ENCODE measurements at regions not wholly inside any gene's neighbourhood (a gene's known extent, or its start where the extent isn't known, plus 50 kb on each side); places are given as distances from the start of the nearest gene placed in this dataset.

- no peak for DNase-seq
Observed at GRCh38 chr2:43030551-43031307, 195.7 kb downstream of the ZFP36L2 start.

- no peak for DNase-seq
Observed at GRCh38 chr2:43029186-43029585, 197.2 kb downstream of the ZFP36L2 start.

GRCh38 chr2:43028188-43028587, 198.2 kb downstream of the ZFP36L2 start:
- no peak for DNase-seq

GRCh38 chr2:43027097-43027873, 199.1 kb downstream of the ZFP36L2 start:
- no peak for DNase-seq

- no peak for DNase-seq
Observed at GRCh38 chr2:43026426-43027096, 199.8 kb downstream of the ZFP36L2 start.

- DNase-seq: no peak
Observed at GRCh38 chr2:43025709-43026295, 200.6 kb downstream of the ZFP36L2 start.

GRCh38 chr2:43024515-43025011, 201.8 kb downstream of the ZFP36L2 start:
- DNase-seq: peak; percentile 35

GRCh38 chr2:43023791-43024514, 202.5 kb downstream of the ZFP36L2 start:
- no peak for DNase-seq

GRCh38 chr2:43022896-43023295, 203.5 kb downstream of the ZFP36L2 start:
- DNase-seq: no peak

GRCh38 chr2:43021791-43022509, 204.5 kb downstream of the ZFP36L2 start:
- no peak for DNase-seq

- no peak for DNase-seq
Observed at GRCh38 chr2:43020990-43021669, 205.3 kb downstream of the ZFP36L2 start.

GRCh38 chr2:43020296-43020695, 206.1 kb downstream of the ZFP36L2 start:
- no peak for DNase-seq

- DNase-seq: no peak
Observed at GRCh38 chr2:43019536-43020183, 206.7 kb downstream of the ZFP36L2 start.

- no peak for DNase-seq
Observed at GRCh38 chr2:43019025-43019367, 207.4 kb downstream of the ZFP36L2 start.

GRCh38 chr2:43018179-43019024, 208.0 kb downstream of the ZFP36L2 start:
- DNase-seq: no peak

GRCh38 chr2:43013821-43014345, 212.5 kb downstream of the ZFP36L2 start:
- DNase-seq: no peak

GRCh38 chr2:43012966-43013365, 213.4 kb downstream of the ZFP36L2 start:
- no peak for DNase-seq

- DNase-seq: no peak
Observed at GRCh38 chr2:43011158-43011491, 215.3 kb downstream of the ZFP36L2 start.

- DNase-seq: no peak
Observed at GRCh38 chr2:43010438-43011157, 215.8 kb downstream of the ZFP36L2 start.

All from CD4-positive, alpha-beta T cell treated with Interleukin-21 for 1 hour (primary cell).